ENCODE measurements at regions not wholly inside any gene's neighbourhood (a gene's known extent, or its start where the extent isn't known, plus 50 kb on each side); places are given as distances from the start of the nearest gene placed in this dataset.
A peak's percentile ranks its signal among the peaks of the same experiment; 100 is the strongest.

- Histone ChIP-seq H3K36me3 (no peaks in the 10 kb centered on the region), H3K4me3 (no peak overlapping the region), H3K9me3 (replicated peaks) (no peaks in the 10 kb centered on the region), H3K4me1 (no peaks in the 10 kb centered on the region), H3K27me3 (ENCODE audit: low read depth) (no peaks in the 10 kb centered on the region), H3K27ac (replicated peaks) (no peak overlapping the region)
- TF ChIP-seq CTCF (IDR thresholded peaks at IDR 0.05; ENCODE audit: borderline replicate concordance), result no peak
- intact Hi-C loops (cut with micrococcal nuclease), result no loop called here
- DNase-seq, result no peak
Measured at GRCh38 chr9:134224567-134225093, 60.3 kb upstream of the RNU6ATAC start.

GRCh38 chr9:134225186-134225585 is 60.8 kb upstream of the RNU6ATAC start:
- Histone ChIP-seq H3K4me3 (no peak overlapping the region), H3K27ac (replicated peaks) (no peak overlapping the region), H3K27me3 (ENCODE audit: low read depth) (no peaks in the 10 kb centered on the region), H3K4me1 (no peaks in the 10 kb centered on the region), H3K9me3 (replicated peaks) (no peaks in the 10 kb centered on the region), H3K36me3 (no peaks in the 10 kb centered on the region)
- no peak for TF ChIP-seq CTCF (IDR thresholded peaks at IDR 0.05; ENCODE audit: borderline replicate concordance)
- intact Hi-C loops (cut with micrococcal nuclease), result no loop called here
- no peak for DNase-seq

- H3K9me3 ChIP-seq (replicated peaks), result no peaks in the 10 kb centered on the region
- H3K4me3 ChIP-seq, result no peak overlapping the region
- peak; percentile 7 for DNase-seq
- H3K36me3 ChIP-seq, result no peaks in the 10 kb centered on the region
- intact Hi-C loops (cut with micrococcal nuclease), result no loop called here
- H3K4me1 ChIP-seq, result peaks cover 4% of the 10 kb centered on the region
- H3K27me3 ChIP-seq (ENCODE audit: low read depth), result no peaks in the 10 kb centered on the region
- no peak overlapping the region for H3K27ac ChIP-seq (replicated peaks)
- no peak for TF ChIP-seq CTCF (IDR thresholded peaks at IDR 0.05; ENCODE audit: borderline replicate concordance)
Measured at GRCh38 chr9:134225816-134226215, 61.5 kb upstream of the RNU6ATAC start.

- no peaks in the 10 kb centered on the region for H3K9me3 ChIP-seq (replicated peaks)
- intact Hi-C loops (cut with micrococcal nuclease), result no loop called here
- H3K4me1 ChIP-seq, result peaks cover 9% of the 10 kb centered on the region
- H3K27ac ChIP-seq (replicated peaks), result no peak overlapping the region
- no peak overlapping the region for H3K4me3 ChIP-seq
- H3K36me3 ChIP-seq, result no peaks in the 10 kb centered on the region
- no peaks in the 10 kb centered on the region for H3K27me3 ChIP-seq (ENCODE audit: low read depth)
- DNase-seq, result peak; percentile 15
- no peak for TF ChIP-seq CTCF (IDR thresholded peaks at IDR 0.05; ENCODE audit: borderline replicate concordance)
Measured at GRCh38 chr9:134226221-134226930, 62.0 kb upstream of the RNU6ATAC start.

- no peak for TF ChIP-seq CTCF (IDR thresholded peaks at IDR 0.05; ENCODE audit: borderline replicate concordance)
- no peak for DNase-seq
- Histone ChIP-seq H3K9me3 (replicated peaks) (no peaks in the 10 kb centered on the region), H3K4me1 (peaks cover 15% of the 10 kb centered on the region), H3K27me3 (ENCODE audit: low read depth) (no peaks in the 10 kb centered on the region), H3K27ac (replicated peaks) (no peak overlapping the region), H3K36me3 (no peaks in the 10 kb centered on the region), H3K4me3 (no peak overlapping the region)
- intact Hi-C loops (cut with micrococcal nuclease), result no loop called here
Measured at GRCh38 chr9:134227451-134228411, 63.4 kb upstream of the RNU6ATAC start.
